HEK293T (cell line): ENCODE measurements at regions not wholly inside any gene's neighbourhood (a gene's known extent, or its start where the extent isn't known, plus 50 kb on each side); places are given as distances from the start of the nearest gene placed in this dataset.

ENCODE experiments used
- BHLHE40 ChIP-seq: fragments of 450-650 bp; IDR thresholded peaks from 2 replicates; pipeline ENCODE4 v1.6.1; 2016; ENCODE audit warnings: mild to moderate bottlenecking, moderate library complexity, borderline replicate concordance
- FOXA1 ChIP-seq: fragments of 450-650 bp; IDR thresholded peaks from 2 replicates; pipeline ENCODE4 v1.6.1; 2016; ENCODE audit warnings: mild to moderate bottlenecking
- FOXK2 ChIP-seq: fragments of 450-650 bp; IDR thresholded peaks from 2 replicates; pipeline ENCODE4 v1.6.1; 2016; ENCODE audit warnings: mild to moderate bottlenecking
- FOXM1 ChIP-seq: fragments of 450-650 bp; IDR thresholded peaks from 2 replicates; pipeline ENCODE4 v1.6.1; 2017; ENCODE audit warnings: mild to moderate bottlenecking, borderline replicate concordance
- HDGF ChIP-seq: fragments of 450-650 bp; IDR thresholded peaks from 2 replicates; pipeline ENCODE4 v1.6.1; 2017; ENCODE audit warnings: antibody characterized with exemption, borderline replicate concordance
- L3MBTL2 ChIP-seq: fragments of 450-650 bp; conservative IDR thresholded peaks from 2 replicates; pipeline ENCODE4 v1.6.1; 2016; ENCODE audit warnings: mild to moderate bottlenecking
- LEF1 ChIP-seq: fragments of 450-650 bp; IDR thresholded peaks from 2 replicates; pipeline ENCODE4 v1.6.1; 2017; ENCODE audit warnings: mild to moderate bottlenecking, borderline replicate concordance
- SP1 ChIP-seq: fragments of 450-650 bp; IDR thresholded peaks from 2 replicates; pipeline ENCODE4 v1.6.1; 2017
- SUZ12 ChIP-seq: fragments of 450-650 bp; IDR thresholded peaks from 2 replicates; pipeline ENCODE4 v1.6.1; 2016; ENCODE audit warnings: mild to moderate bottlenecking
- TARDBP ChIP-seq: fragments of 450-650 bp; IDR thresholded peaks from 2 replicates; pipeline ENCODE4 v1.6.1; 2016
- ZNF384 ChIP-seq: fragments of 450-650 bp; IDR thresholded peaks from 2 replicates; pipeline ENCODE4 v1.6.1; 2016

GRCh38 chr3:139284221-139284620 is 59.6 kb upstream of the MRPS22 start:
- TF ChIP-seq SP1 (no peak), ZNF384 (no peak), LEF1 (no peak), SUZ12 (no peak), BHLHE40 (no peak), L3MBTL2 (no peak), TARDBP (no peak), HDGF (no peak), FOXM1 (no peak), FOXA1 (no peak), FOXK2 (no peak)
